ENCODE measurements at regions not wholly inside any gene's neighbourhood (a gene's known extent, or its start where the extent isn't known, plus 50 kb on each side); places are given as distances from the start of the nearest gene placed in this dataset.

DNA sequence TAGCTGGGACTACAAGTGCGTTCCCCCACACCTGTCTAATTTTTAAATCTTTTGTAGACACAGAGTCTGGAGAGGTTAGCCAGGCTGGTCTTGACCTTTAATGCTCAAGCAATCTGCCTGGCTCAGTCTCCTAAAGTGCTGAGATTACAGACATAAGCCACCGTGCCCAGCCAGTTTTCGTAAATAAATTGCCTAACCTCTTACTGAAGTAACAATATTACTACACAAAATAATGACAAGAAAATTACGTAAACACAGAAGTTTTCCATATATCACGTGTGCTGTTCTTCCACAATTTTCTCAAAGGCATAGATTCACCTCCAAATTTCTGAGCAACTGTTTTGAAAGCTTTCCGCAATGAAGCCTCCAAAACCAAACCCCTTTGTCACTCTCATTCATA lies 58.1 kb upstream of the PROK2 start:
- no peak for TF ChIP-seq TCF7L2 (IDR thresholded peaks at IDR 0.05; ENCODE audit: low read depth, low read length)
- TF ChIP-seq, protein P1, sequence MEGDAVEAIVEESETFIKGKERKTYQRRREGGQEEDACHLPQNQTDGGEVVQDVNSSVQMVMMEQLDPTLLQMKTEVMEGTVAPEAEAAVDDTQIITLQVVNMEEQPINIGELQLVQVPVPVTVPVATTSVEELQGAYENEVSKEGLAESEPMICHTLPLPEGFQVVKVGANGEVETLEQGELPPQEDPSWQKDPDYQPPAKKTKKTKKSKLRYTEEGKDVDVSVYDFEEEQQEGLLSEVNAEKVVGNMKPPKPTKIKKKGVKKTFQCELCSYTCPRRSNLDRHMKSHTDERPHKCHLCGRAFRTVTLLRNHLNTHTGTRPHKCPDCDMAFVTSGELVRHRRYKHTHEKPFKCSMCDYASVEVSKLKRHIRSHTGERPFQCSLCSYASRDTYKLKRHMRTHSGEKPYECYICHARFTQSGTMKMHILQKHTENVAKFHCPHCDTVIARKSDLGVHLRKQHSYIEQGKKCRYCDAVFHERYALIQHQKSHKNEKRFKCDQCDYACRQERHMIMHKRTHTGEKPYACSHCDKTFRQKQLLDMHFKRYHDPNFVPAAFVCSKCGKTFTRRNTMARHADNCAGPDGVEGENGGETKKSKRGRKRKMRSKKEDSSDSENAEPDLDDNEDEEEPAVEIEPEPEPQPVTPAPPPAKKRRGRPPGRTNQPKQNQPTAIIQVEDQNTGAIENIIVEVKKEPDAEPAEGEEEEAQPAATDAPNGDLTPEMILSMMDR (IDR thresholded peaks at IDR 0.05) = no peak
- TF ChIP-seq, protein P2, sequence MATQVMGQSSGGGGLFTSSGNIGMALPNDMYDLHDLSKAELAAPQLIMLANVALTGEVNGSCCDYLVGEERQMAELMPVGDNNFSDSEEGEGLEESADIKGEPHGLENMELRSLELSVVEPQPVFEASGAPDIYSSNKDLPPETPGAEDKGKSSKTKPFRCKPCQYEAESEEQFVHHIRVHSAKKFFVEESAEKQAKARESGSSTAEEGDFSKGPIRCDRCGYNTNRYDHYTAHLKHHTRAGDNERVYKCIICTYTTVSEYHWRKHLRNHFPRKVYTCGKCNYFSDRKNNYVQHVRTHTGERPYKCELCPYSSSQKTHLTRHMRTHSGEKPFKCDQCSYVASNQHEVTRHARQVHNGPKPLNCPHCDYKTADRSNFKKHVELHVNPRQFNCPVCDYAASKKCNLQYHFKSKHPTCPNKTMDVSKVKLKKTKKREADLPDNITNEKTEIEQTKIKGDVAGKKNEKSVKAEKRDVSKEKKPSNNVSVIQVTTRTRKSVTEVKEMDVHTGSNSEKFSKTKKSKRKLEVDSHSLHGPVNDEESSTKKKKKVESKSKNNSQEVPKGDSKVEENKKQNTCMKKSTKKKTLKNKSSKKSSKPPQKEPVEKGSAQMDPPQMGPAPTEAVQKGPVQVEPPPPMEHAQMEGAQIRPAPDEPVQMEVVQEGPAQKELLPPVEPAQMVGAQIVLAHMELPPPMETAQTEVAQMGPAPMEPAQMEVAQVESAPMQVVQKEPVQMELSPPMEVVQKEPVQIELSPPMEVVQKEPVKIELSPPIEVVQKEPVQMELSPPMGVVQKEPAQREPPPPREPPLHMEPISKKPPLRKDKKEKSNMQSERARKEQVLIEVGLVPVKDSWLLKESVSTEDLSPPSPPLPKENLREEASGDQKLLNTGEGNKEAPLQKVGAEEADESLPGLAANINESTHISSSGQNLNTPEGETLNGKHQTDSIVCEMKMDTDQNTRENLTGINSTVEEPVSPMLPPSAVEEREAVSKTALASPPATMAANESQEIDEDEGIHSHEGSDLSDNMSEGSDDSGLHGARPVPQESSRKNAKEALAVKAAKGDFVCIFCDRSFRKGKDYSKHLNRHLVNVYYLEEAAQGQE (IDR thresholded peaks at IDR 0.05; ENCODE audit: insufficient read depth in 1 of 2, low read depth in 2 of 2, low read length in 1 of 2) = no peak
- no peak for TF ChIP-seq SIN3A (IDR thresholded peaks at IDR 0.05; ENCODE audit: borderline replicate concordance, insufficient read depth, low read depth, low read length)
- TF ChIP-seq POLR2AphosphoS5 (IDR thresholded peaks at IDR 0.05; ENCODE audit: low read depth, low read length) = no peak
